ENCODE measurements at regions not wholly inside any gene's neighbourhood (a gene's known extent, or its start where the extent isn't known, plus 50 kb on each side); places are given as distances from the start of the nearest gene placed in this dataset.

DNA sequence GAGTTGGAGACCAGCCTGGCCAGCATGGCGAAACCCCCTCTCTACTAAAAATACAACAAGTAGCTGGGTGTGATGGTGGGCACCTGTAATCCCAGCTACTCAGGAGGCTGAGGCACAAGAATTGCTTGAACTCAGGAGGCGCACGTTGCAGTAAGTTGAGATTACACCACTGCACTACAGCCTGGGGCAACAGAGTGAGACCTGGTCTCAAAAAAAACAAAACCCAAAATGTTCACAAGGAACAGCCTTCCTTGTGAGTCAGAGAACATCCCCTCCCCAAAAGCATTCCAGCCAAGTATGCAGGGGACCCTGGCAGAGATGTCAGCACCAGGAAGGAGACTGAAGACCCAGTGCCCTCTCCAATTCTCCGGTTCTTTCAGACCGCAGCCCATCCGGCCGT lies 314.9 kb upstream of the TSHZ3 start:
- H3K9me3 ChIP-seq (ENCODE audit: control insufficient read depth, insufficient read depth, low read depth, low read length) = no peaks in the 10 kb centered on the region
- H3K36me3 ChIP-seq (ENCODE audit: control insufficient read depth, insufficient read depth, low read length) = no peaks in the 10 kb centered on the region
- H3K4me3 ChIP-seq (ENCODE audit: low read depth, low read length) = no peak overlapping the region
- H3K27me3 ChIP-seq (ENCODE audit: control insufficient read depth, insufficient read depth, low read length) = no peaks in the 10 kb centered on the region
- H3K9ac ChIP-seq (ENCODE audit: low read length) = no peak overlapping the region
- H3K4me1 ChIP-seq (ENCODE audit: control insufficient read depth, insufficient read depth, low read length) = no peaks in the 10 kb centered on the region; the same call in 1 of the 2 replicates
- H3K27ac ChIP-seq (ENCODE audit: low read depth, low read length) = no peak overlapping the region

DNA sequence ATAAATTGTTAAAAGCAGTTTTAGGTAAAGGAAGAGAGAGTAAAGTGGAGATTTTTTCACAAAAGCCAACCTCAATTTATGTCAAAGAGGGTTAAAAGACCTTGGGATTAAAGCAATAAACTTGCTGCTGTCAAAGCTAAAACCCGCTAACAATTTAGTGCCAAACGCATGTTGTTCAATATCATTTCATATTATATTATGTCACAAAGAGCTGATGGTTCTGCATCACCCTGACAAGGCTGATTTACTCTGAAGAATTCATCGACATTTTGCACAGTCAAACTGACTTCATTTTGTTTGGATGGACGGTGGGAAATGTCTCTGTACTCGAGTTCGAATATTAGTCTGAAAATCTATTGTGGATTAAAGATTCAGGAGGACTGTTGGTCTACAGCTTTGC lies 315.8 kb upstream of the TSHZ3 start:
- no peak overlapping the region for H3K4me3 ChIP-seq (ENCODE audit: low read depth, low read length)
- no peaks in the 10 kb centered on the region for H3K9me3 ChIP-seq (ENCODE audit: control insufficient read depth, insufficient read depth, low read depth, low read length)
- H3K4me1 ChIP-seq (ENCODE audit: control insufficient read depth, insufficient read depth, low read length) = no peaks in the 10 kb centered on the region; the same call in 1 of the 2 replicates

DNA sequence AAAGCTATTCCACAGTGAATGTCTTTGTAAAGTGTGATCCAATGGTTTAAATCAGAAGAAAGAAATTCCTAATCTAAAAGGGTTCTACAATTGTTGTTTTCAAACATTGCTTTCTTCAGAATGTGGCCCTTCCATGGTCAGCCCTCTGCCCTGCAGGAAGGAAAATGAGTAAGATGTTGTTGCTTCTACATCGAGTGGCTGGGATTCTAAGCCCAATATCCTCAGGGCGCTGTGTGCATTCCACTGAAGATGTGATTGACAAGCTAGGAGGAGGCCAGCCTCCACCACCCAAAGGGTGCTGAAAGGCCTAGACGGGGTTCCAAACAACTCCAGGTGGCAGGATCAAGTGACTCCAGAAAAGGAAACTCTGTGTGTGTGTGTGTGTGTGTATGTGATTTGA lies 316.9 kb upstream of the TSHZ3 start:
- Histone ChIP-seq H3K4me1 (ENCODE audit: control insufficient read depth, insufficient read depth, low read length) (no peaks in the 10 kb centered on the region; the same call in 1 of the 2 replicates), H3K4me3 (ENCODE audit: low read depth, low read length) (no peak overlapping the region), H3K9me3 (ENCODE audit: control insufficient read depth, insufficient read depth, low read depth, low read length) (no peaks in the 10 kb centered on the region), H3K9ac (ENCODE audit: low read length) (no peak overlapping the region), H3K27ac (ENCODE audit: low read depth, low read length) (no peak overlapping the region), H3K27me3 (ENCODE audit: control insufficient read depth, insufficient read depth, low read length) (no peaks in the 10 kb centered on the region), H3K36me3 (ENCODE audit: control insufficient read depth, insufficient read depth, low read length) (no peaks in the 10 kb centered on the region)

More for the DNA sequence above, 315.8 kb upstream of the TSHZ3 start:
- Histone ChIP-seq H3K36me3 (ENCODE audit: control insufficient read depth, insufficient read depth, low read length) (no peaks in the 10 kb centered on the region), H3K9ac (ENCODE audit: low read length) (no peak overlapping the region), H3K27me3 (ENCODE audit: control insufficient read depth, insufficient read depth, low read length) (no peaks in the 10 kb centered on the region), H3K27ac (ENCODE audit: low read depth, low read length) (no peak overlapping the region)

DNA sequence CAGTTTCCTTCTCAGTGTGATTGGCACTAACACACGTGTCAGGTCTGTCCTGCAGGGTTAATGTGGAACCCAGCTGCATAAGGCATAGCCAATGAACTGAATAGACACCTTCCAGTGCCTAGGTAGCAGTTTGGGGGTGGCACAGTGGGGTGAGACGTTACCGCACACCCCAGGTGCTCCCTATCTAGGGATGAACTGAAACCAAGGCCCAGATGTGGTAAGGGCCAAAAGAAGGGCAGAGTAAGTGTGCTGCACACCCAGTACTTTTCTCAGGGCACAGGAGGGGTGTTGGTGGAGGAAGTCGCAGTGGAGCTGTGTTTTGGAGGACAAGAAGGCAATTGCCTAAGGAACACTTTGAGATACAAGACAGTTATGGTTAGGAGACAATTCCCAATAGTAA lies 317.9 kb upstream of the TSHZ3 start:
- no peaks in the 10 kb centered on the region for H3K27me3 ChIP-seq (ENCODE audit: control insufficient read depth, insufficient read depth, low read length)
- H3K9ac ChIP-seq (ENCODE audit: low read length) = no peak overlapping the region
- no peaks in the 10 kb centered on the region for H3K9me3 ChIP-seq (ENCODE audit: control insufficient read depth, insufficient read depth, low read depth, low read length)
- H3K4me3 ChIP-seq (ENCODE audit: low read depth, low read length) = no peak overlapping the region
- H3K36me3 ChIP-seq (ENCODE audit: control insufficient read depth, insufficient read depth, low read length) = no peaks in the 10 kb centered on the region
- H3K4me1 ChIP-seq (ENCODE audit: control insufficient read depth, insufficient read depth, low read length) = no peaks in the 10 kb centered on the region; the same call in 1 of the 2 replicates
- no peak overlapping the region for H3K27ac ChIP-seq (ENCODE audit: low read depth, low read length)

DNA sequence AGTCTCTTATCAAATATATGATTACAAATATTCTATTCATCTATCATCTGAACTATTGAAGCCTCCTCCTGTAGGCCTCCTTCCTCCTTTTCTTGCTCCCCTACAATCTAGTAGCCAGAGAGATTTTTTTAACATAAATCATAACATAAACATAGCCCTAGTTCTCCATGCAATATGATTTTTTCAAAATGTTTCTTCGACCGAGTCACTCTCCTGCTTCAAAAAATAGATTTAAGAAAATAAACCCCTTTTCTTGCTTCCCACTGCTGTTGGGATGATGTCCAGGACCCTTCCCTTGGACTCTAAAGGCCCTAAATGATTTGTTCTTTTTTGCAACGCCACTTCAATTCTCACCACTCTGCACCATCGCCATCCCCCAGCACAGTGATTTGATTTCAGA lies 319.7 kb upstream of the TSHZ3 start:
- no peak overlapping the region for H3K27ac ChIP-seq (ENCODE audit: low read depth, low read length)
- no peaks in the 10 kb centered on the region for H3K27me3 ChIP-seq (ENCODE audit: control insufficient read depth, insufficient read depth, low read length)
- H3K4me3 ChIP-seq (ENCODE audit: low read depth, low read length) = no peak overlapping the region
- H3K9me3 ChIP-seq (ENCODE audit: control insufficient read depth, insufficient read depth, low read depth, low read length) = no peaks in the 10 kb centered on the region
- no peaks in the 10 kb centered on the region for H3K36me3 ChIP-seq (ENCODE audit: control insufficient read depth, insufficient read depth, low read length)
- H3K9ac ChIP-seq (ENCODE audit: low read length) = no peak overlapping the region
- H3K4me1 ChIP-seq (ENCODE audit: control insufficient read depth, insufficient read depth, low read length) = no peaks in the 10 kb centered on the region; the same call in 1 of the 2 replicates

DNA sequence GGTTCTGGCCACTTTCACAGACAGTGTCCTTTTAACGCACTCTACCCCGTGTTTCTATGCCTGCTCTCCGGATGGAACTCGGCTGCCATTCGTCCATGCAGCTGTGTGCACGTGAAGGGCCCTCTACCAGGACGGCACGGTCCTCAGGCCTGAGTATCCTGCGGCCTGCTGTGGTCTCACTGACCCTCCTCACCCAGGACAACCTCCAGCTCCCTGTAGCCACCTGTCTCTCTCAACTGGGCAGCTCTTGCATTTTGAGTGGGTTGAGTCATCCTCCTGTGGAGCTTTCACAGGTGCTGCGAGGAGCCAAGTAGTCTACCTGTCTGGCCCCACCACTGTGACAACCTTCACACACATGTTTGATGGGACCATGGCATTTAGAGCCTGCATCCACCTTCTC lies 321.7 kb upstream of the TSHZ3 start:
- H3K27me3 ChIP-seq (ENCODE audit: control insufficient read depth, insufficient read depth, low read length) = no peaks in the 10 kb centered on the region
- no peak overlapping the region for H3K9ac ChIP-seq (ENCODE audit: low read length)
- no peaks in the 10 kb centered on the region for H3K36me3 ChIP-seq (ENCODE audit: control insufficient read depth, insufficient read depth, low read length)
- no peaks in the 10 kb centered on the region for H3K4me1 ChIP-seq (ENCODE audit: control insufficient read depth, insufficient read depth, low read length)
- no peak overlapping the region for H3K4me3 ChIP-seq (ENCODE audit: low read depth, low read length)
- H3K9me3 ChIP-seq (ENCODE audit: control insufficient read depth, insufficient read depth, low read depth, low read length) = no peaks in the 10 kb centered on the region
- no peak overlapping the region for H3K27ac ChIP-seq (ENCODE audit: low read depth, low read length)

DNA sequence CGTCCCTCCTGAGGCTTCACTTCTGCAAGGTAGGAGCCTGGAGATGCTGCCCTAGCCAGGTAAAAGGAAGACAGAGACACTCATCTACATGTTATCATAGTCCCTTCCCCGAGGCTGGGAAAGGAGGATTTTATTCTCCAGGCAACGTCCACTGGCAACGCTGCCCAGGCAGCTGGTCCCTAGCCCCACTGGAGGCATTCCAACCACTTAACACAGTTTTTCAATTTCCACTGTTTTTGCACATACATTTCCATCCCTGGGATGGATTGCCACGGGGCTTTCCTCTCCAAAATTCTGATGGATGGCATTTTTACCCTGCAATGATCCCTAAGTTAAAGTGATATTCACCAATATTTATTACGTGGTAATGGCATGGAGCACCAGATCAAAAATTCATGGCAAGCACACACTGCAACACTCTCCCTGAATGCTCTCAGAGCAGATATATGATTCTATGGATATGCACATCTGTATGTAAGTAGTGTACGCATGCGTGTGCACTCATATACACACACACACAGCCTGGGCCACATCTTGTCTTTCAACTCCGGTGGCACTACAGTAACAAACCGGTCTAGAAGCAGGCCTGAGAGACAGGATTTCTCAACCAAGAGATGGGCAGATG lies 322.3 kb upstream of the TSHZ3 start:
- Histone ChIP-seq H3K36me3 (ENCODE audit: control insufficient read depth, insufficient read depth, low read length) (no peaks in the 10 kb centered on the region), H3K9ac (ENCODE audit: low read length) (no peak overlapping the region), H3K9me3 (ENCODE audit: control insufficient read depth, insufficient read depth, low read depth, low read length) (no peaks in the 10 kb centered on the region), H3K4me1 (ENCODE audit: control insufficient read depth, insufficient read depth, low read length) (no peaks in the 10 kb centered on the region), H3K27ac (ENCODE audit: low read depth, low read length) (no peak overlapping the region), H3K27me3 (ENCODE audit: control insufficient read depth, insufficient read depth, low read length) (no peaks in the 10 kb centered on the region), H3K4me3 (ENCODE audit: low read depth, low read length) (no peak overlapping the region)

DNA sequence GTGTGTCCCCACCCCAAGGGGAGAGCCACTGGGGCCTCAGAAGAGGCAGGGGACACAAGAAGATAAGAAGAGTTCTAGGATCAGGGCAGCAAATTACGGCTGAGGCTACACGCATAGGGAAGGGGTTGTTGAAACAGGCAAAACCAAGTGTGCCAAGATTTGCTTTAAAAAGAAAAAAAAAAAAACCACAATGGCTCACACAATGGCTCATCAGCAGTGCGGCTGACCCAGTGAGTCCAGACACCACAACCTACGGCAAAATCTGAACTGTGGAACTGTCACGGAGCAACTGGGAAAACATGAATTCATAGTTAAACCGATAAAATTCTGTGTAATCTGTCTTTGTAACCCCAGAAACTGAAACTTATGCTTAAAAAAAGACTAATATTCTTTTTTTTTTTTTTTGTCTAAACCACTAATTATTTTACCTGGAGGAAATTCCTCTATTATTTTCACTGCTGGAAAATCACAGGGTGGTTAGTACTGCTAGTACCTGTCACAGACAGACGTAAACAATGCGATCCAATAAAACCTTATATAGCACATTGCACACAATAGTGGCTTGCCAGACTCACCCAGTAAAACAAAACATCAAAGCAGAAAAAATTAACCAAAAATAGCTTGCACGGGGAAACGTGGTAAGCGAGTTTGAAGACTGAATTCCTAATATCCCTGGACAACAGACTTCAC lies 325.4 kb upstream of the TSHZ3 start:
- Histone ChIP-seq H3K36me3 (ENCODE audit: control insufficient read depth, insufficient read depth, low read length) (no peaks in the 10 kb centered on the region), H3K4me1 (ENCODE audit: control insufficient read depth, insufficient read depth, low read length) (no peaks in the 10 kb centered on the region), H3K27me3 (ENCODE audit: control insufficient read depth, insufficient read depth, low read length) (0 out of 2 replicates have a peak, but pooled peaks cover 2% of the 10 kb centered on the region), H3K9ac (ENCODE audit: low read length) (no peak overlapping the region), H3K4me3 (ENCODE audit: low read depth, low read length) (no peak overlapping the region), H3K27ac (ENCODE audit: low read depth, low read length) (no peak overlapping the region), H3K9me3 (ENCODE audit: control insufficient read depth, insufficient read depth, low read depth, low read length) (no peaks in the 10 kb centered on the region)

DNA sequence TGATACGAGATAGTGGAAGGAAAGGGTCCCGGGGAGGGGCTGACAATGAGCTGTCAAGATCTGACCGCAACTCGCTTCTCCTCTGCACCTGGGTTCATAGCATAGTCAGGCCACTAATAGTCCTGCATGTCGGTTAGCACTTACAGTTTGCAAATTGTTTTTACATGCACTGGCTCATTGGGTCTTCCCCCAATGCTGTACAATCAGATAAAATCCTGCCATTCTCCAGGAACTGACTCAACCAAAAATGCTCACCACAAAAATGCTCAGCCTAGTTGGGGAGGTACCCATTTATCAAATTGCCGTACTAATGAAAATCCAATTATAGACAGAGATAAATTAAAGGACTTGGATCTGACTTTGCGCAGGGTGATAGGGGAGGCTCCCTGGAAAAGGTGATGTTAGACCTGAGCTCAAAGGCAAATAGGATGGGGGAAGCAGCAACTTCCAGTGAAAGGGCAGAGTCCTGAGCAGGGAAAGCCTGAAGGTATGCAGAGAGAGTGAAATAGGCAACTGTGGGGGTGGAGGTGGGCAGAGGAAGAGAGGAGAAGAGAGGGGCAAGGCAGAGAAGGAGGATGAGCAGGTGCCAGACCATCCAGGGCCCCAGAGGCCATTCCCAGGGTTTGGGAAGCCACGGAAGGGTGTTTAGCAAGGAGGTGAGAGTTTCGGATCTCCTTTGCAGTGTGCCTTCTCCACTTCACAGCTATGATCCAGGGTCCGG lies 326.1 kb upstream of the TSHZ3 start:
- Histone ChIP-seq H3K9ac (ENCODE audit: low read length) (no peak overlapping the region), H3K27ac (ENCODE audit: low read depth, low read length) (no peak overlapping the region)

DNA sequence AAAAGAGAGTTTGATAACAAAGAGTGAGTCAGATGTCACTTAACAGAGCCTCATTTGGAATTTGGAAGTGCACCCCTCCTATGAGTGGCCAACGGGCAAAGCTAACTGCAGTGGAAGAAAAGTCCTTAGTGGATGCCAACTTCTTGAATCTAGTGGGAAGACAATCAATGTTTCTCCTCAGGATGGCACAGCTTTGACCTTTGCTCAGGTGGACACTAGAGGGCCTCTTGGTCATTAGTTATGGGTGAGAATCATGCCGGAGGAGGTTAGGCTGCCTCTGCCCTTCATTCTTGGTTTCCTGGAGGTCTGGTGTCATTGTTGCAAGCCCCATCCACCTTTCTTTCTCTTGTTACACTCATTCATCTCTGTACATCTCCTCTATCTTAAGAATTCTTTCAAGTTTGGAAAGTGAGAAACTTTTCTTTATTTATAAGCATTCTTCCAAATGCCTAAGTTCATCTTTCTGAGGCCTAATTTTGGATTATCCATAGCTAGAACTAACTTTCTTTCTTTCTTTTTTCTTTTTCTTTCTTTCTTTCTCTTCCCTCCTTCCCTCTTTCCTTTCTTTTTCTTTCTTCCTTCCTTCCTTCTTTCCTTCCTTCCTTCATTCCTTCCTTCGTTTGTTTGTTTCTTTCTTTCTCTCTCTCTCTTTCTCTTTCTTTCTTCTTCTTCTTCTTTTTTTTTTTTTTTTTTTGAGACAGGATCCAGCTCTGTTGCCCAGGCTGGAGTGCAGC lies 327.2 kb upstream of the TSHZ3 start:
- Histone ChIP-seq H3K27me3 (ENCODE audit: control insufficient read depth, insufficient read depth, low read length) (0 out of 2 replicates have a peak, but pooled peaks cover 2% of the 10 kb centered on the region), H3K4me1 (ENCODE audit: control insufficient read depth, insufficient read depth, low read length) (no peaks in the 10 kb centered on the region), H3K9me3 (ENCODE audit: control insufficient read depth, insufficient read depth, low read depth, low read length) (no peaks in the 10 kb centered on the region), H3K9ac (ENCODE audit: low read length) (no peak overlapping the region), H3K36me3 (ENCODE audit: control insufficient read depth, insufficient read depth, low read length) (no peaks in the 10 kb centered on the region), H3K4me3 (ENCODE audit: low read depth, low read length) (no peak overlapping the region), H3K27ac (ENCODE audit: low read depth, low read length) (no peak overlapping the region)

More for the DNA sequence above, 326.1 kb upstream of the TSHZ3 start:
- H3K9me3 ChIP-seq (ENCODE audit: control insufficient read depth, insufficient read depth, low read depth, low read length) = no peaks in the 10 kb centered on the region
- H3K4me3 ChIP-seq (ENCODE audit: low read depth, low read length) = no peak overlapping the region
- H3K36me3 ChIP-seq (ENCODE audit: control insufficient read depth, insufficient read depth, low read length) = no peaks in the 10 kb centered on the region
- H3K27me3 ChIP-seq (ENCODE audit: control insufficient read depth, insufficient read depth, low read length) = 0 out of 2 replicates have a peak, but pooled peaks cover 2% of the 10 kb centered on the region
- no peaks in the 10 kb centered on the region for H3K4me1 ChIP-seq (ENCODE audit: control insufficient read depth, insufficient read depth, low read length)

Data from HUES6 (cell line).